SU-DHL-6 (cell line): ENCODE measurements at regions not wholly inside any gene's neighbourhood (a gene's known extent, or its start where the extent isn't known, plus 50 kb on each side); places are given as distances from the start of the nearest gene placed in this dataset.

ENCODE experiments used
- H2AFZ ChIP-seq: fragments of 200-600 bp; sonication (generic); 2 replicates; pipeline ENCODE4 v1.6.1; 2014; ENCODE audit warnings: low read depth, mild to moderate bottlenecking, moderate library complexity, mixed read lengths, antibody characterized with exemption, low read length; ENCODE audit not compliant: severe bottlenecking
- H3F3A ChIP-seq: fragments of 200-600 bp; shearing (Covaris generic); 2 replicates; pipeline ENCODE4 v1.6.0; 2016; ENCODE audit warnings: antibody characterized with exemption, mild to moderate bottlenecking; ENCODE audit not compliant: insufficient read depth
- H3K27ac ChIP-seq: fragments of 200-600 bp; sonication (generic); 2 replicates; pipeline ENCODE4 v1.5.1; 2016; ENCODE audit warnings: low read depth, mild to moderate bottlenecking, low read length, moderate library complexity, mixed read lengths
- H3K27me3 ChIP-seq: fragments of 200-600 bp; sonication (generic), shearing (Covaris generic); 2 replicates; pipeline ENCODE4 v1.6.0; 2014; ENCODE audit warnings: mild to moderate bottlenecking, low read length
- H3K36me3 ChIP-seq: fragments of 200-600 bp; sonication (generic); 2 replicates; pipeline ENCODE4 v1.6.1; 2014; ENCODE audit warnings: mild to moderate bottlenecking, low read length, mixed read lengths
- H3K4me2 ChIP-seq: fragments of 300-600, 200-600 bp; shearing (Covaris generic), sonication (generic); 2 replicates; pipeline ENCODE4 v1.6.0; 2014; ENCODE audit warnings: low read length, low read depth, mild to moderate bottlenecking; ENCODE audit not compliant: poor library complexity, severe bottlenecking
- H3K4me3 ChIP-seq: fragments of 200-600 bp; sonication (generic); 2 replicates; pipeline ENCODE4 v1.5.1; 2014; ENCODE audit warnings: antibody characterized with exemption, low read length, mild to moderate bottlenecking, mixed read lengths; ENCODE audit not compliant: insufficient read depth, poor library complexity, severe bottlenecking
- H3K79me2 ChIP-seq: fragments of 200-600 bp; sonication (generic); 2 replicates; pipeline ENCODE4 v1.6.1; 2014; ENCODE audit warnings: mild to moderate bottlenecking, low read length, moderate library complexity; ENCODE audit not compliant: insufficient read depth
- H3K9ac ChIP-seq: fragments of 200-600 bp; sonication (generic); 2 replicates; pipeline ENCODE4 v1.7.0; 2014; ENCODE audit warnings: mild to moderate bottlenecking, low read length
- H3K9me2 ChIP-seq: fragments of 200-600 bp; sonication (generic); replicated peaks from 2 replicates; pipeline ENCODE4 v1.6.1; 2014; ENCODE audit warnings: low read length; ENCODE audit not compliant: insufficient read depth
- H3K9me3 ChIP-seq: fragments of 200-600 bp; sonication (generic); 2 replicates; pipeline ENCODE4 v1.6.1; 2014; ENCODE audit warnings: low read length, mixed read lengths; ENCODE audit not compliant: insufficient read depth
- H4K20me1 ChIP-seq: fragments of 200-600 bp; sonication (generic); 2 replicates; pipeline ENCODE4 v1.6.1; 2014; ENCODE audit warnings: low read depth, mild to moderate bottlenecking, antibody characterized with exemption, low read length, moderate library complexity, mixed read lengths
- CTCF ChIP-seq: fragments of 200-600 bp; sonication (generic); IDR thresholded peaks from one replicate; pipeline ENCODE4 v1.5.1; 2017; ENCODE audit warnings: antibody characterized with exemption, mild to moderate bottlenecking, low read length, moderate library complexity; ENCODE audit not compliant: insufficient read depth, poor library complexity, severe bottlenecking
- EZH2phosphoT487 ChIP-seq: fragments of 200-600 bp; sonication (generic), shearing (Covaris generic); conservative IDR thresholded peaks from 2 replicates; pipeline ENCODE4 v1.6.1; 2018; ENCODE audit warnings: mild to moderate bottlenecking, antibody characterized with exemption, low read length, moderate library complexity, mixed read lengths

GRCh38 chr13:54196684-54197083 lies 1168.1 kb downstream of the OLFM4 start:
- no peak overlapping the region for H3K9ac ChIP-seq
- H2AFZ ChIP-seq, result no peak overlapping the region
- H3K36me3 ChIP-seq, result no peaks in the 10 kb centered on the region

GRCh38 chr13:54198911-54199310 lies 1170.3 kb downstream of the OLFM4 start:
- H4K20me1 ChIP-seq, result no peaks in the 10 kb centered on the region
- H3K9ac ChIP-seq, result no peak overlapping the region
- no peak overlapping the region for H2AFZ ChIP-seq
- H3K27me3 ChIP-seq, result no peaks in the 10 kb centered on the region
- peaks cover 3% of the 10 kb centered on the region; the same call in 1 of the 2 replicates for H3K9me2 ChIP-seq
- no peaks in the 10 kb centered on the region for H3F3A ChIP-seq
- H3K27ac ChIP-seq, result no peak overlapping the region
- no peaks in the 10 kb centered on the region for H3K79me2 ChIP-seq
- H3K36me3 ChIP-seq, result no peaks in the 10 kb centered on the region
- no peak overlapping the region for H3K4me3 ChIP-seq
- no peak for TF ChIP-seq EZH2phosphoT487
- TF ChIP-seq CTCF, result no peak
- H3K9me3 ChIP-seq, result no peaks in the 10 kb centered on the region
- H3K4me2 ChIP-seq, result no peak overlapping the region

More at GRCh38 chr13:54196684-54197083, 1168.1 kb downstream of the OLFM4 start:
- TF ChIP-seq EZH2phosphoT487 (no peak), CTCF (no peak)
- Histone ChIP-seq H3K27me3 (no peaks in the 10 kb centered on the region), H3K4me2 (no peak overlapping the region), H3K9me3 (no peaks in the 10 kb centered on the region), H3K9me2 (peaks cover 3% of the 10 kb centered on the region; the same call in 1 of the 2 replicates), H3K79me2 (no peaks in the 10 kb centered on the region), H3K27ac (no peak overlapping the region), H4K20me1 (no peaks in the 10 kb centered on the region), H3K4me3 (no peak overlapping the region), H3F3A (no peaks in the 10 kb centered on the region)

GRCh38 chr13:54206626-54207025 lies 1178.0 kb downstream of the OLFM4 start:
- TF ChIP-seq EZH2phosphoT487, result no peak
- H3K27me3 ChIP-seq, result no peaks in the 10 kb centered on the region
- H3K27ac ChIP-seq, result no peak overlapping the region
- no peaks in the 10 kb centered on the region for H3K79me2 ChIP-seq
- H3K4me2 ChIP-seq, result no peak overlapping the region
- H3K9me3 ChIP-seq, result no peaks in the 10 kb centered on the region
- no peak overlapping the region for H2AFZ ChIP-seq
- H3F3A ChIP-seq, result no peaks in the 10 kb centered on the region
- H3K9me2 ChIP-seq, result no peaks in the 10 kb centered on the region
- H3K36me3 ChIP-seq, result no peaks in the 10 kb centered on the region
- no peak overlapping the region for H3K4me3 ChIP-seq
- H4K20me1 ChIP-seq, result no peaks in the 10 kb centered on the region
- H3K9ac ChIP-seq, result no peak overlapping the region

- H2AFZ ChIP-seq, result no peak overlapping the region
- H3K79me2 ChIP-seq, result no peaks in the 10 kb centered on the region
- H3K9me3 ChIP-seq, result no peaks in the 10 kb centered on the region
- H4K20me1 ChIP-seq, result no peaks in the 10 kb centered on the region
- H3F3A ChIP-seq, result no peaks in the 10 kb centered on the region
- TF ChIP-seq EZH2phosphoT487, result no peak
- no peak for TF ChIP-seq CTCF
- H3K9me2 ChIP-seq, result no peaks in the 10 kb centered on the region
- no peaks in the 10 kb centered on the region for H3K27me3 ChIP-seq
- H3K36me3 ChIP-seq, result no peaks in the 10 kb centered on the region
- H3K4me2 ChIP-seq, result no peak overlapping the region
- no peak overlapping the region for H3K27ac ChIP-seq
- no peak overlapping the region for H3K4me3 ChIP-seq
- no peak overlapping the region for H3K9ac ChIP-seq
Observed at GRCh38 chr13:54210397-54211049, 1181.9 kb downstream of the OLFM4 start.
